DMS153 treated with DMSO at 0.1 percent for 48 hours (cell line): ENCODE measurements at regions not wholly inside any gene's neighbourhood (a gene's known extent, or its start where the extent isn't known, plus 50 kb on each side); places are given as distances from the start of the nearest gene placed in this dataset.

Experiments
- DNase-seq: peaks from one replicate; lab custom pipeline; 2025; ENCODE audit not compliant: unreplicated experiment; lab: John Stamatoyannopoulos, UW

- no peak for DNase-seq
These were observed 131.4 kb upstream of the RUNX3 start for GRCh38 chr1:25061261-25061995.

- no peak for DNase-seq
These were observed 127.1 kb upstream of the RUNX3 start for GRCh38 chr1:25057188-25057587.

- no peak for DNase-seq
These were observed 126.5 kb upstream of the RUNX3 start for GRCh38 chr1:25056536-25056935.

DNA sequence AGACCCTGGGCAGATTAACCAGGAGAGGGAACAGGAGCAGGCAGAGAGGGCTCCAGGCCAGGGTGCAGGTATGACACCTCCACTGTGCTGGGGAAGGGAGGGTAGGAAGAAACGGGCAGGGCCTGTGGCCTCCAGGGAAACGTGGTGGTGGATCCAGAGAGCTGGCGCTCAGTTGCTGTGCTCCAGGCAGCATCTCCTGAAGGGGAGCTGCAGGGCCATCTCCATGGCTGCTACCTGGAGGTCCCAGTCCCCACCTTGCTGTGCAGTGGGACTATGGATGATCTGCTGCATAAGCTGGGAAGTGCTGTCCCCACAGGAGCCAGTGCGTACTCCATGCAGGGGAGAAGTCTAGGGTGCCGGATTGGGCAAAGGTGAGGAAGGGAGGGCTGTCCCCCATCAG lies 125.9 kb upstream of the RUNX3 start:
- no peak for DNase-seq

DNA sequence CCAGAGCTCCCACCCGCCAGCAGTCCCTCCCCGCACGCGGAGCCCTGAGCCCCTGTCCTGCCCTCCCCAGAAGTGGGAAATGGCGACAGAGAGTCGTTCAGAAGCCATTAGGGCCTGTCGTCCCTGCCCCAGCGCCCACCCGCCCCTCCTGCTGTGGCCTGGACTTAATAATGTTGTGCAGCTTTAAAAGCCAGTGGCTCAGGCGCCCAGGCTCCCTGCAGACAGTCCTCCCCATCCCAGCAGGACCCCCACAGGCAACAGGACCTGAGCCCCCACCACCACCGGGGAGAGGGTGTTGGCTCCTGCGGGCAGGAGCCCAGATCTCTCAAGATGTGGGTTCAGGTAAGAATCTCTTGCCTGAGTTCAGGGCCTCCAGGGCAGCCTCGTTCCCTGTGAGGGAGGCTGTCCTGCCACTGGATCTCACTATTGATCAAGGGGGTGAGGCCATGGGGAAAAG lies 125.3 kb upstream of the RUNX3 start:
- no peak for DNase-seq

DNA sequence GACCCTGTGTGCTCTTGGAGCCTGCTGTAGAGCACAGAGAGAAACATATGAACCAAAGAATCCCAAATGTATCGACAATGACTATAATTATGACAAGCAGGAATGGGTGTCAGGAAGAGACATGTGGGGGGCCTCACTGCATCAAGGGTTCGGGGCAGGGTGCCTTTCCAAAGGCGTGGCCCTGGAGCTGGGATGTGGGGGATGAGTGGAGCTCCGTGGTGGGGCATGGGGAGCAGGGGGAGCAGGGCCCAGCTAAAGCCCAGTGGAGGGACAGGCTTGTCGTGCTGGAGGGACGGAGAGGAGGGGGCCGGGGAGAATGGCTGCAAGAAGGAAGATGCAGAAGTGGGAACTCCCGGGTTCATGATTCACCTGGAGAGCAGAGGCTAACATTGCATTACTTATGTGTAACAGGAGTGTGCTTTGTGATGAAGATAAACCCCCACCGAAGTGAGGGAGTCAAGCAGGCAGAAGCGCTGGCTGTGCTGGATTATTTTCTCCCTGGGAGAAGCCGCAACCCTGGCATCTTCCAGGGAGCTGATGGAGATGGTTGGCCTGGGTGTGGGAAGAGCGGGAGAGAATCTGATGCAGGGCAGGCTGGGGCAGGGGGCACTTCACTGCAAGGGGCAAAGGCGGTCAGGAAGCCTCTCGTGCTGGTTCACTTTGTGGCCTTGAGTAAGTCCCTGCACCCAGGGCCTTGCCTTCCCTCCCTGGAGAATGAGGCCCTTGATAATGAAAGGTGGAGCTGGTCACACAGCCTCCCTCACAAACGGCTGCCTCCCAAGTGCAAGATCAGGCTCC lies 124.6 kb upstream of the RUNX3 start:
- no peak for DNase-seq

DNA sequence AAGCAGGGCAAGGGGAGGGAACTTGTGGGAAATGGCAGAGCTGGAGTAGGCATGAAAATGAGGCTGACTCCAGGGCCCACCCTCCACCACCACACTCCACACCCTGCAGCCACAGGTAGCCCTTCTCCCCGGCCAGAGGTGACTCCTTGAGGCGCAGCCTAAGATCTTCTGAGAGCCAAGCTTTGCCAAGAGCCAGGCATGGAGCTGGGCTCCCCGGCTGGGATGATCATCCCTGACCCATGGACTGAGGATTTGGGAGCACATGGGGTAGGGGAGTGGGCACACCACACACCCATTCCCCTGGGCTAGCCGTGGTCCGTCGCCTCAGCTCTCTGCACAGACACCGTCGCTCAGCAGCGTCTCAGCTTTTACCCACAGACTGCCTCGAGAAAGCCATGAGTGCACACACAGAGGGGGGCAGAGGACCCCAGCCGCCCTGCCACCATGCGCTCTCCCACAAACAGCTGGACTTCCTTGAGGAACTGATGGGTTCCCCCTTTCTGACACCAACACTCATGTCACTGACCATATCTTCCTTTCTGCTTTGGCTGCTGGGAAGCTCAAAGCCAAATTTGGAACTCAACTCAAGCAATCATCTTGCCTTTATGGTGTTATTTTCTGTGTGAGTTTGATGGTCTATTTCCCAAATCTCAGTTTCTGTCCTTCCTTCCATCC lies 123.6 kb upstream of the RUNX3 start:
- no peak for DNase-seq

DNA sequence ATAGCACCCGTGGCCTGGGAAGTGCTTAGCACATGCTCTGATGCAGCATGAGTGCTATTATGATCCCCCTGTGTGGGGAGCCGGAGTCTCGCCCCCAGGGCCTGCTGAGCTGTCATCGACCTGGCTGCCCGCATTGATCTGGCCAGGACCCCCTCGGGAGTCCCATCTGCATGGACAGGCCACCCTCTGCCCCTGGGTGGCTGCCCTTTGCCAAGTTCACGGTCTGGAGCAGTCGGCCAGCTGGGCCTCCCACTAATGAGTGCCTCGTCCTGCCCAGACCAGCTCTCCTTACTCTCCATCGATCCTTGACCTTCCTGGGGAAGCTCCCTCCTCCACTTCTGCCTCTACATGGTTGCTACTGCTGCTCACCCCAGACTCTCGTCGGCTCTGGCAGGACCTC lies 121.8 kb upstream of the RUNX3 start:
- DNase-seq, result no peak

DNA sequence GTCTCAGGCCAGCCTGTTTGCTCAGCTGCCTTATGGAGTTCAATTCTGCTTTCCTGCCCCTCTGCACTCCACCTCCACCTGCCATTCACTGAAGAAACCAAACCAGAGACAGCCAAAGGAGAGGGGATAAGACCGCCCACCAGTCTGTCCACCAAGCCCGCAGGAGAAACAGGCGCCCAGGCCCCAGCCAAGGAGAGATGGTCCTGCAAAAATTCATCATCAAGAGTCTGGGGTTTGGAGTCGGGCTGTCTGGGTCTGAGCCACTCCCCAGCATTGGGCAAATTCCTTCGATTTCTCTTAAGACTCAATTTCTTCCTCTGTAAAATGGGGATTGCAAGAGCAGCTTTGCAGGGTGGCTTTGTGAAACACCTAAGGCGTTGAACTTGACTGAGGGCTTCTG lies 121.4 kb upstream of the RUNX3 start:
- no peak for DNase-seq

DNA sequence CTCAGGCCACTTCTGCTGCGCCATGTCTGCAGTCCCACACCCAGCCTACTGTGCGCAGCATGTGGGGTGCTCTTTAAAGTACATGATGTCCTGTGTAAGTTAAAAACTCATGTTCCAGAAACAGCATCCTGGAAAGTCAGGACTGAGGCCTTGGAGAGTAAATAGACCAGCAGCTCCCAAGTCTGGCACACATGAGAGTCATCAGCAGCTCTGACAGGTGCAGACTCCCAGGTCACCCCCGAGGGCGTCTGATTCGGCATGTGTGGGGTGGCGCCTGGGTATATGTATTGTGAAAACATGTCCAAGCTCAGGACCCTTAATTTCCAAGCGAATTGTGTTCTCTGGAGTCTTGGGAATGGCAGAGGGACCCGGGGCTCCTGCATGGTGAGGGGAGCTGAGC lies 120.1 kb upstream of the RUNX3 start:
- no peak for DNase-seq

DNA sequence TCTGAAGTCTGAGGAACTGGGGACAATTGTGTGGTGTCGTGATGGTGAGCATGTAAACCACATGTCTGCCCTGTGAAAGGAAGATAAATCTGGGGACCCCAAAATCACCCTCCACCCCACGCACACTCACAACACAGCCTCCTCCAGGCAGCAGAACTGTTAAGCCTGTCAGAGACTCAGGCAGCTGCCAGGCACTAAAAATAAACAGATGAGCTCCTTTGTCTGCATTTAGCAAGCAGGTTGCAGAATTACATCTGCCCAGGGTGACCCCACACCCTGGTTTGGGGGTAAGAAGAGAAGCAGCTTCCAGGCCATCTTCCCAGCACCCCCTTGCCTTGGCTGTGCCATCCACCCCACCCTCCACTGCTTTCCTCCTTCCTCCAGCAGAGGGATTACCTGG lies 119.1 kb upstream of the RUNX3 start:
- no peak for DNase-seq

DNA sequence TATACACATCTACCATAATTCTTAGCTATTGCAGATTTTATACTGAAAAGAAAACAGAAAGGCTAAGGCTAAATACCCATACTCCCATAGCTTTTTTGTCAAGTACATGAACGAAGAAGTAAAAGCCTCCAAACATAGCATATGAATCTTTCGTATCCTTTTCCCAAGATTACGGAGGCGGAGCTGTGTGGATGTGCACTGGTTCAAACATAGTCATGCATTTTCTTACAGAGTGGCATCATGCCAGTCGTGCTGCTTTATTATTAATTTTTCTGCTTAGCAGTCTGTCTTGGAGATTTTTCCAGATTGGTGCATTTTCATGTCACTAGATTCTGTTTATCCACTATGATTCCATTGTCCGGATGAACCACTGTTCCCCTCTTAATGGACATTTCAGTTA lies 118.7 kb upstream of the RUNX3 start:
- no peak for DNase-seq

GRCh38 chr1:25047506-25048240 lies 117.6 kb upstream of the RUNX3 start:
- no peak for DNase-seq

DNA sequence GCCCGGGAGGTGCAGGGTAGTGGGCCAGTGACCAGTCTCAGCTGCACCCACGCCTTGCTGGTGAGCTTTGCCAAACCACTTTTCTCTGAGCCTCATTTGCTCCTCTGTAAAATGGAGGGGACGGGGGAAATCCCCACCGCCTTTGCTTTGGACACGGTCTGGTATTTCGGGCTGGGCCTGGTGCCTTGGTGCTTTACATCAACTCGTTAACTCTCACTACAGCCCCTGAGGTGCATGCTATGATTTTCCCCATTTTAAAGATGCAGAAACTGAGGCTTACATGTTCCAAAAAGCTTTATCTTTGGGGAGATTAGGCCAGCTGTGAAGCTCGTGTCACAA lies 116.1 kb upstream of the RUNX3 start:
- DNase-seq, result no peak

DNA sequence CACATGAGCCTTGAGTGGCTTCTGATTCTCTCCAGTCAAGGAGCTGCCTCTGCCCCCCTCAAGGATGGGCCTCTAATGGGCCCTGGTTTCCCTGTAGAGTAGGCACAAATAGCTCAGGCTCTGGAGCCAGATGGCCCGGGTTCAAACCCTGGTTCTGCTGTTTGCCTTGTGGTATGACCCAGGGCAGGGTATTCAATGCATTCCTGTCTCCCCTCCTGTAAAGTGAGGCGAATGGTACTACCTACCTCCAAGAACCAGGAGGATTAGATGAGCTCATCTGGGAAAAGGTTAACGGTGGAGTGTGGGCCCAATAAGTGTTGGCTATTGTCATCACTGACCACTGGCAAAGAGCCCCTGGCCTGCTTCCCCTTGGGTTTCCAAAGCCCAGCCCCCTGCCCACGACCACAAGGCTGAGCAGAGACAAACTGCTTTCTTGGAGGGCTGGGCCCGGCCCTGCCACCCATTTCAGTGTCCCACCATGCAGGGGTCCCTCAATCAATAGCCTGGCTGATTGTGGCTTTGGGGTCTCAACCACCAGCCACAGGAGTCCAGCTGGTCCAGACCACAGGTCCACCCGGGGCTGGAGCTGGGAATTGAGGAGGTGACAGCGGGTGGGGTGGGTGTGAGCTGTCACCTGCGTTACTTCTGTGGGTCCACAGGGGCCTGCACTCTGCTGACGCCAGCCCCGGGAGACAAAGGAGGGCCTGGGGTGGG lies 115.6 kb upstream of the RUNX3 start:
- DNase-seq, result no peak

DNA sequence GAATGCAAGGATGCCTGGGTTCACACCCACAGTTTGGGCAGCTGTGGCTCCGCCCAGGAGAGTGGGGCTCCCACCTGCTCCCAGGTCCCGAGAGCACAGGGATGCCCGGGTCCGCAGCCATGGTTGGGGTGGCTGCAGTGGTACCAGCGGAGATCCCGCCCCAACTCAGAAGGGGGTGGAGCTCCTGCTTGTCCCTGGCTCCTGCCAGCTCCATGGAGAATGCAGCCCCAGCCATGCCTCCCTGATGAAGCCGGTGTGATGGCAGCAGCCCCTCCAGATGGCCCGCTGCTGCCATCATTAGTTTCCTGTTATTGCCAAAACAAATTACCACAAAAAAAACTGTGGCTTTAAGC lies 113.1 kb upstream of the RUNX3 start:
- no peak for DNase-seq

- no peak for DNase-seq
These were observed 112.5 kb upstream of the RUNX3 start for GRCh38 chr1:25042331-25043227.

DNA sequence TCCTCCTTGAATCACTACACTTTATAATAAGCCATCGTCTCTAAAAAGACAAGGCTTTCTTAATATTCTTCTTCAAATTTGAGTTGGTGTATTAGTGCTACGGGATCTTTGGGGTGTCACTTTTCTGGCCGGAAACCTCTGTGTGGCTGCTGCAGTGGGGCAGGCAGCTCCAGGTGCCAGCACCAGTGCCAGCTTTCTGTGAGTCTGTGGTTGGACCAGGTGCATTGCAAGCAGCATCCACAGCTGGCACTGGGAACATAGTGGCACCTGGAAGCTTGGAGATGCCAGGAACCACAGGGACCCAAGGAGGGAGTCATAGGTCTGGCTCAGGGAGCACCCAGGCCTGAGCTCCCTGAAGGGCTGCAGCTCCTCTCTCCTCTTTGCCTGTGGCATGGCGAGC lies 111.8 kb upstream of the RUNX3 start:
- no peak for DNase-seq

DNA sequence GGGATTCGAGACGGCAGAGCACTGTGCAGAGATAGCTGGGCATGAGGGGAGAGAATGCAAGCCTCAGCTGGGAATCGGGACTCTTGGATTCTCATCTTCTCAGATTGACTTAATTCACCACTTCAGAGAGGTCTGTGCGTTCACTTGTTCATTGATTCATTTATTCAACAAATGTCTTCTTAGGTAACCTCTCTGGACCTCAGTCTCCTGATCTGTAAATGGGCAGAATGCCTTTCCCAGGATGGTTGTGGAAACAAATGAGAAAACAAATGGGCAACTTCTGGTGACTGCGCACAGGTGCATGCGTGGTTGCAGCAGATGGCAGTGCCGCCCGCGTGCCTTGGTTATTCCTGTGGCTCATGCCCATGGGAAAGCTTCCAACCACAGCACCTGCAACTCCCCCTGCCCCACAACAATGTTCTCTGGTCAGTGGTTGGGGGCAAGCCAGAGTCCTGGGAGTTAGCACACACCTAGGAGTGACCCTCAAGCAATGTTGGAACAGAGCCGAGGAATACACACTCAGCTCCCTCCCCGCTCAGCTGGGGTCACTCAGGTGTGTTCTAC lies 110.1 kb upstream of the RUNX3 start:
- no peak for DNase-seq

DNA sequence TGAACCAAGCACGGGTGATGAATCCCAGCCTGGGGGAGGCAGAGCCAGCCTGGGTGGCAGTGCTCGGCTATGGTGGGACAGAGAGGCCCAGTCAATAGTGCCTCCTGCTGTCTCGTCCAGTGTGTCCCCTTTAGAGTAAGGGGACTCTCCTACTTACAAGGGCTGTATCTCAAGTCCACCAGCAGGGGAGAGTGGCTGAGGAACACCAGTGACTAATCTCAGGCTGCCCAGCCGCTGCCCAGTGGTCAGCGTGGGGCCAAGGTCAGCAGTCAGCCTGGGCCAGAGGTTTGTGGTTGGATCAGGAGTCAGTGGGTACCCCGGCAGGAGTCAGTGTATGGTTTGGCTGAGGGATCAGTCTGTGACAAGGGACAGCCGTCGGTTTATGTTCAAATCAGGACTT lies 109.2 kb upstream of the RUNX3 start:
- no peak for DNase-seq
